Choroid plexus epithelial cell (primary cell): ENCODE measurements at regions not wholly inside any gene's neighbourhood (a gene's known extent, or its start where the extent isn't known, plus 50 kb on each side); places are given as distances from the start of the nearest gene placed in this dataset.

Experiments
- DNase-seq: peaks from one replicate; pipeline ENCODE4 v3.0.0-alpha.2; 2010; ENCODE audit warnings: low read depth
- H3K4me3 ChIP-seq: 2 replicates; pipeline ENCODE4 v1.5.1; 2011; ENCODE audit warnings: low read depth, mild to moderate bottlenecking, control low read depth, low read length, moderate library complexity
- CTCF ChIP-seq: conservative IDR thresholded peaks from 2 replicates; pipeline ENCODE4 v1.5.1; 2011; ENCODE audit warnings: low read depth, mild to moderate bottlenecking, control low read depth, inconsistent platforms, low read length, moderate library complexity

GRCh38 chr4:92064574-92064973 lies 239.2 kb upstream of the GRID2 start:
- no peak overlapping the region for H3K4me3 ChIP-seq
- no peak for DNase-seq
- no peak for TF ChIP-seq CTCF

GRCh38 chr4:92066485-92066884 lies 237.3 kb upstream of the GRID2 start:
- no peak for DNase-seq
- no peak for TF ChIP-seq CTCF
- no peak overlapping the region for H3K4me3 ChIP-seq

- DNase-seq, result no peak
- TF ChIP-seq CTCF, result no peak
Measured at GRCh38 chr4:92071587-92071986, 232.2 kb upstream of the GRID2 start.

DNA sequence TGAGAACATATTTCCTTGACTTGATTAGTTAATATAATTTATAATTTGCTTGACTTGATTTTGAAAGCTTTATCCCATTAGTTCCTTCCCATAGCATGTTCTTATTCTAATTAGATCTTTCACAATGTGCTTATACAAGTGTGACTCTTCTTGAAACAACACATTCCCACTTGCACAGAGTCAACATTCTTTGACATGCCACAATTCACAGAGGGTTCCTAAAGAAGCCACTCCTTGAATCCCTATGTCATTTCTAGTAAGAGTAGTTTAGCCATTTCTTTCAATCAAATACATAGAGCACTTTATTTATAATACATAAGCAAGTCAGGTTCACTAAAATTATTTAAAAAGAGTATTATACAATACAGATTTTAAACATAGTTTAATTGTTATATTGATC lies 228.9 kb upstream of the GRID2 start:
- H3K4me3 ChIP-seq, result no peak overlapping the region
- DNase-seq, result no peak
- TF ChIP-seq CTCF, result no peak

More at GRCh38 chr4:92071587-92071986, 232.2 kb upstream of the GRID2 start:
- H3K4me3 ChIP-seq, result no peak overlapping the region

- TF ChIP-seq CTCF, result no peak
- no peak for DNase-seq
- H3K4me3 ChIP-seq, result no peak overlapping the region
Measured at GRCh38 chr4:92090887-92091286, 212.9 kb upstream of the GRID2 start.

DNA sequence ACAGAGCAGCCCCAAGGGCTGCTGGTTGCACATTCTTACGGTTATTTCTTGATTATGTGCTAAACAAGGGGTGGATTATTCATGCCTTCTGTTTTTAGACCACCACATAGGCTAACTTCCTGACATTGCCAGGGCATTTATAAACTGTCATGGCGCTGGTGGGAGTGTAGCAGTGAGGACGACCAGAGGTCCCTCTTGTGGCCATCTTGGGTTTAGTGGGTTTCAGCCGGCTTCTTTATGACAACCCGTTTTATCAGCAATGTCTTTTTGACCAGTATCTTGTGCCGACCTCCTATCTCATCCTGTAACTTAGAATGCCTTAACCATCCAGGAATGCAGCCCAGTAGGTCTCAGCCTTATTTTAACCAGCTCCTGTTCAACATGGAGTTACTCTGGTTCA lies 212.4 kb upstream of the GRID2 start:
- peak; percentile 1 for DNase-seq
- no peak for TF ChIP-seq CTCF
- no peak overlapping the region for H3K4me3 ChIP-seq

GRCh38 chr4:92099861-92100260 lies 203.9 kb upstream of the GRID2 start:
- H3K4me3 ChIP-seq, result no peak overlapping the region
- no peak for DNase-seq
- TF ChIP-seq CTCF, result no peak
